C4-2B (cell line): ENCODE measurements at regions not wholly inside any gene's neighbourhood (a gene's known extent, or its start where the extent isn't known, plus 50 kb on each side); places are given as distances from the start of the nearest gene placed in this dataset.

Experiments used
- H3K27ac ChIP-seq: fragments of 450-650 bp; 2 replicates; pipeline ENCODE4 v1.5.1; 2017
- CTCF ChIP-seq: fragments of 450-650 bp; conservative IDR thresholded peaks from 2 replicates; pipeline ENCODE4 v1.5.1; 2017; ENCODE audit warnings: mild to moderate bottlenecking
- ZFX ChIP-seq: fragments of 450-650 bp; IDR thresholded peaks from 2 replicates; pipeline ENCODE4 v1.6.1; 2017

- no peak overlapping the region for H3K27ac ChIP-seq
- peak; percentile 80 for TF ChIP-seq CTCF
- TF ChIP-seq ZFX: no peak
These were observed 171.8 kb downstream of the HNRNPD start for GRCh38 chr4:82201805-82202641.

GRCh38 chr4:82201303-82201702 lies 172.5 kb downstream of the HNRNPD start:
- no peak overlapping the region for H3K27ac ChIP-seq
- TF ChIP-seq ZFX (no peak), CTCF (no peak)

GRCh38 chr4:82200046-82200445 lies 173.7 kb downstream of the HNRNPD start:
- no peak overlapping the region for H3K27ac ChIP-seq
- TF ChIP-seq CTCF: no peak
- TF ChIP-seq ZFX: no peak

GRCh38 chr4:82194329-82194728 lies 179.5 kb downstream of the HNRNPD start:
- no peak for TF ChIP-seq ZFX
- no peak for TF ChIP-seq CTCF
- H3K27ac ChIP-seq: no peak overlapping the region

GRCh38 chr4:82192017-82192673 lies 181.6 kb downstream of the HNRNPD start:
- H3K27ac ChIP-seq: no peak overlapping the region
- TF ChIP-seq CTCF: no peak
- TF ChIP-seq ZFX: no peak

GRCh38 chr4:82181789-82182188 lies 192.0 kb downstream of the HNRNPD start:
- no peak overlapping the region for H3K27ac ChIP-seq
- no peak for TF ChIP-seq ZFX
- no peak for TF ChIP-seq CTCF

GRCh38 chr4:82172186-82172585 lies 201.6 kb downstream of the HNRNPD start:
- no peak overlapping the region for H3K27ac ChIP-seq
- TF ChIP-seq ZFX: no peak
- no peak for TF ChIP-seq CTCF
